ENCODE measurements at regions not wholly inside any gene's neighbourhood (a gene's known extent, or its start where the extent isn't known, plus 50 kb on each side); places are given as distances from the start of the nearest gene placed in this dataset.

- no peaks in the 10 kb centered on the region for H3K9me3 Mint-ChIP-seq (ENCODE audit: low read depth, unreplicated experiment)
- CTCF ChIA-PET = no interaction called here
- DNase-seq = no peak
- no peak overlapping the region for H3K27ac Mint-ChIP-seq (ENCODE audit: unreplicated experiment)
- TF ChIP-seq CTCF (IDR thresholded peaks at IDR 0.05; ENCODE audit: unreplicated experiment) = no peak
- H3K4me3 Mint-ChIP-seq (ENCODE audit: low read depth, unreplicated experiment) = no peak overlapping the region
- intact Hi-C loops (cut with micrococcal nuclease; ENCODE audit: unreplicated experiment) = no loop called here
- BruUV-seq (replicated peaks) = no TSS peak
- H3K36me3 Mint-ChIP-seq (ENCODE audit: insufficient read depth, unreplicated experiment) = no peaks in the 10 kb centered on the region
- no peaks in the 10 kb centered on the region for H3K27me3 Mint-ChIP-seq (ENCODE audit: unreplicated experiment)
- H3K4me1 Mint-ChIP-seq (ENCODE audit: low read depth, unreplicated experiment) = no peaks in the 10 kb centered on the region
Observed at GRCh38 chr4:116438417-116438816, 647.0 kb downstream of the TRAM1L1 start.

DNA sequence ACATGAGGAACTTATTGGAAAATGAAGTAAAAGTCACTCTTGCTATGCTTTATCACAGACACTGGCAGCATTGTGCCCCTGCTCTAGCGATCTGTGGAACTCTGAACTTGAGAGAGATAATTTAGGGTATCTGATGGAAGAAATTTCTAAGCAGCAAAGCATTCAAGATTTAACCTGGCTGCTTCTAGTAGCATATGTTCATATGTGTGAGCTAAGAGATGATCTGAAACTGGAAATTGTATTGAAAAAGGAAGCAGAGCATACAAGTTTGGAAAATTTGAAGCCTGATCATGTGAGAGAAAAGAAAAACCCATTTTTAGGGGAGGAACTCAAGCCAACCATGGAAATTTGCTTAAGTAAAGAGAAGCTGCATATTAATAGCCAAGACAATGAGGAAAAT, 657.7 kb downstream of the TRAM1L1 start:
- CTCF ChIA-PET = no interaction called here
- no TSS peak for BruUV-seq (replicated peaks)
- Mint-ChIP-seq H3K4me3 (ENCODE audit: low read depth, unreplicated experiment) (no peak overlapping the region), H3K27me3 (ENCODE audit: unreplicated experiment) (no peaks in the 10 kb centered on the region), H3K9me3 (ENCODE audit: low read depth, unreplicated experiment) (peaks cover 9% of the 10 kb centered on the region), H3K36me3 (ENCODE audit: insufficient read depth, unreplicated experiment) (no peaks in the 10 kb centered on the region), H3K4me1 (ENCODE audit: low read depth, unreplicated experiment) (no peaks in the 10 kb centered on the region), H3K27ac (ENCODE audit: unreplicated experiment) (no peak overlapping the region)
- TF ChIP-seq CTCF (IDR thresholded peaks at IDR 0.05; ENCODE audit: unreplicated experiment) = no peak
- intact Hi-C loops (cut with micrococcal nuclease; ENCODE audit: unreplicated experiment) = no loop called here
- DNase-seq = no peak

GRCh38 chr4:116413222-116413621, 672.2 kb downstream of the TRAM1L1 start:
- BruUV-seq (replicated peaks) = no TSS peak
- Mint-ChIP-seq H3K9me3 (ENCODE audit: low read depth, unreplicated experiment) (peaks cover 6% of the 10 kb centered on the region), H3K4me1 (ENCODE audit: low read depth, unreplicated experiment) (no peaks in the 10 kb centered on the region), H3K36me3 (ENCODE audit: insufficient read depth, unreplicated experiment) (no peaks in the 10 kb centered on the region), H3K4me3 (ENCODE audit: low read depth, unreplicated experiment) (no peak overlapping the region), H3K27me3 (ENCODE audit: unreplicated experiment) (no peaks in the 10 kb centered on the region), H3K27ac (ENCODE audit: unreplicated experiment) (peak overlapping the region; percentile 75)
- CTCF ChIA-PET = no interaction called here
- no peak for DNase-seq
- intact Hi-C loops (cut with micrococcal nuclease; ENCODE audit: unreplicated experiment) = no loop called here
- no peak for TF ChIP-seq CTCF (IDR thresholded peaks at IDR 0.05; ENCODE audit: unreplicated experiment)

DNA sequence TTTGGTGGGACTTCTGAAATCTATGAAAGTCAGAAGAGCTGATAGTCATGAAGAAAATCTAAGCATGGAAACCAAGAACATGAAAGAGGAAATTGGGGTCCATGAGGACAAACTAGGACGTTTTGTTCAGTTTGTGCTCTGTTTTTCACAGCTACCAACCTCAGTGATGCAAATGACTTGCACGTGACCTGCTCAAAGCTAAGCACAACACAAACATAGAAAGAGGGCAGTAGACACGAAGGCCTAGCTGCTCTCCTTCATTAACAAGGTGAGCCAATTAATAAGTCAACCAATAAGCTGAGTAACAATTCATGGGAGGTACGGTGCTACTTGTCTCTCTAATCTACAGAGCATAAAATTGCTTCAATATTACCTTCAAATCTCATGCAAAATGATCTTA, 684.1 kb downstream of the TRAM1L1 start:
- intact Hi-C loops (cut with micrococcal nuclease; ENCODE audit: unreplicated experiment) = no loop called here
- Mint-ChIP-seq H3K4me1 (ENCODE audit: low read depth, unreplicated experiment) (no peaks in the 10 kb centered on the region), H3K9me3 (ENCODE audit: low read depth, unreplicated experiment) (no peaks in the 10 kb centered on the region), H3K36me3 (ENCODE audit: insufficient read depth, unreplicated experiment) (no peaks in the 10 kb centered on the region), H3K27ac (ENCODE audit: unreplicated experiment) (no peak overlapping the region), H3K27me3 (ENCODE audit: unreplicated experiment) (no peaks in the 10 kb centered on the region), H3K4me3 (ENCODE audit: low read depth, unreplicated experiment) (no peak overlapping the region)
- no peak for TF ChIP-seq CTCF (IDR thresholded peaks at IDR 0.05; ENCODE audit: unreplicated experiment)
- DNase-seq = no peak
- BruUV-seq (replicated peaks) = no TSS peak
- CTCF ChIA-PET = interaction anchor here (0.5 kb wide), 1 partner anchor 1983 kb away, joined by 3 read pairs; no protein-coding TSS in a partner anchor

GRCh38 chr4:116400480-116400879, 684.9 kb downstream of the TRAM1L1 start:
- Mint-ChIP-seq H3K27ac (ENCODE audit: unreplicated experiment) (no peak overlapping the region), H3K9me3 (ENCODE audit: low read depth, unreplicated experiment) (no peaks in the 10 kb centered on the region), H3K4me1 (ENCODE audit: low read depth, unreplicated experiment) (no peaks in the 10 kb centered on the region), H3K4me3 (ENCODE audit: low read depth, unreplicated experiment) (no peak overlapping the region), H3K36me3 (ENCODE audit: insufficient read depth, unreplicated experiment) (no peaks in the 10 kb centered on the region), H3K27me3 (ENCODE audit: unreplicated experiment) (no peaks in the 10 kb centered on the region)
- intact Hi-C loops (cut with micrococcal nuclease; ENCODE audit: unreplicated experiment) = no loop called here
- DNase-seq = no peak
- CTCF ChIA-PET = no interaction called here
- no TSS peak for BruUV-seq (replicated peaks)
- TF ChIP-seq CTCF (IDR thresholded peaks at IDR 0.05; ENCODE audit: unreplicated experiment) = no peak
